ENCODE measurements at regions not wholly inside any gene's neighbourhood (a gene's known extent, or its start where the extent isn't known, plus 50 kb on each side); places are given as distances from the start of the nearest gene placed in this dataset.
"Not testable (repeated sequence)": the region's sequence is repeated elsewhere in the genome, so short reads cannot be mapped to it uniquely, and the experiment has no call there.

DNA sequence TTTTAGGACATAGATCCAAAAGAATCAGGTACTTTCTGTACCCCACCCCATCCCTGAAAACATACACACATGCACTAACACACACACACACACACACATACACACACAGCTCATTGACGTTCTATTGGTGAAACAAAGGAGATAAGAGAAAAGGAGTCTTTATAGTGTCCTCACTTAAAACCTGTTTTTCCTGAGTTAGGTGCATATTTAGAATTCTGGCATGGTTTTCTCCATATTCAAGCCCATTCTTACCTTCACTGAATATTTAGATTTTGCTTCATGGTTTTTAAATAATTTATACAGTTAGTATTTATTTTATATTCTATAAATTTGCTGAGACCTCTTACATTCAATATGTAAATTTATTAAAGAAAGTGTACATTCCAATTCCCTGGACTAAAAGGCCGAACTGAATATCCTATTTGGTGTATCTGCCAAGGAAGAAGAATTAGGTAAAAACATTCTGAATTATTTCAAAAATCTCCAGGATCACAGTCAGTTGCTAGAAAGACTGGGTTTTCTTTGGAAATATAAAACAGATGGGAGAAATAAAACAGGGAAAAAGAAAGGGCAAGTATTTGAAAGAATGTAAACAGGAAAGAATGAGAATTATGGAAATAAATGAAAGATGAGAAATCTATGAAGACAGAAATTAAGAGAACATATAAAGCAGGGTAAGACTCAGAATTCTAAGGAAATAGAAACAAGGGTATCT is 556.2 kb downstream of the KCTD12 start:
- no peak for DNase-seq (ENCODE audit: low spot score in 2 of 2)
- no peaks in the 10 kb centered on the region for H3K36me3 Mint-ChIP-seq
- H3K27ac Mint-ChIP-seq = no peak overlapping the region
- no peak for ATAC-seq (ENCODE audit: low read depth)
- no peak overlapping the region for H3K4me3 Mint-ChIP-seq
- no peaks in the 10 kb centered on the region for H3K4me1 Mint-ChIP-seq
- peaks cover 2% of the 10 kb centered on the region for H3K27me3 Mint-ChIP-seq
- H3K9me3 Mint-ChIP-seq = no peaks in the 10 kb centered on the region

DNA sequence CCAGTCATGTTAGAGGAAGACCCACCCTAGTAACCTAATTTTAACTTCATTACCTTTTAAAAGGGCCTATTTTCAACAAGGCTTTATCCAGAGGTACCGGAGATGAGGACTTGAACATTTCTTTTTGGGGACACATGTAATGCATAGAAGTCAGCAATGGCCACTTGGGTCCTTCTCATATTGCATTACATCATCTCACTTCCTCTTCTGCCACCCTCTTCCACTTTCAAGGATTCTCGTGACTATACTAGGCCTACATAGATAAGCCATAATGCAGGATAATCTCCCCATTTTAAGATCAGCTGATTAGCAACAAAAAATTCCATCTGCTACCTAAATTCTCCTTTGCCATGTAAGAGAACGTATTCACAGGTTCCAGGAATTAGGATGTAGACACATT is 557.2 kb downstream of the KCTD12 start:
- H3K27ac Mint-ChIP-seq = no peak overlapping the region
- H3K4me3 Mint-ChIP-seq = no peak overlapping the region
- no peaks in the 10 kb centered on the region for H3K36me3 Mint-ChIP-seq
- DNase-seq (ENCODE audit: low spot score in 2 of 2) (no peak), ATAC-seq (ENCODE audit: low read depth) (no peak)
- H3K27me3 Mint-ChIP-seq = peaks cover 2% of the 10 kb centered on the region
- H3K4me1 Mint-ChIP-seq = no peaks in the 10 kb centered on the region
- H3K9me3 Mint-ChIP-seq = no peaks in the 10 kb centered on the region

DNA sequence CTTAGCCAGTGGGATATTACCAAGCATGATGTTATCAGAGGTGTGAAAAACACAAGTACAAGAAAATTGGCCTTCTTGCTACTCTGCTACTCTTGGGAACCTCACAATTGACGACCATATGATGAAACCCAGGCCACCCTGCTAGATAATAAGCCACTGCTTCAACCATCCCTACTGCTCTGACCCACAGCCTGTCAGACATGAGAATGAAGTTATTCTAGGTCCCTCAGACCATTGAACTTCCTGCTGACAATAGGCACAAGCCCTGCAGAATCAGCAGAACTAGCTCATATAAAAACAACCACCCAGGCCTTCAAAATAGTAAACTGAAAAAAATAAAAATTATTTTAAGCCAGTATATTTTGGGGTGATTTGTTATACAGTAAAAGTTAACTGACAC is 559.9 kb downstream of the KCTD12 start:
- Mint-ChIP-seq H3K4me3 (no peak overlapping the region), H3K27ac (no peak overlapping the region), H3K27me3 (peaks cover 2% of the 10 kb centered on the region), H3K36me3 (no peaks in the 10 kb centered on the region), H3K4me1 (no peaks in the 10 kb centered on the region), H3K9me3 (peaks cover 2% of the 10 kb centered on the region)
- ATAC-seq (ENCODE audit: low read depth) (no peak), DNase-seq (ENCODE audit: low spot score in 2 of 2) (no peak)

DNA sequence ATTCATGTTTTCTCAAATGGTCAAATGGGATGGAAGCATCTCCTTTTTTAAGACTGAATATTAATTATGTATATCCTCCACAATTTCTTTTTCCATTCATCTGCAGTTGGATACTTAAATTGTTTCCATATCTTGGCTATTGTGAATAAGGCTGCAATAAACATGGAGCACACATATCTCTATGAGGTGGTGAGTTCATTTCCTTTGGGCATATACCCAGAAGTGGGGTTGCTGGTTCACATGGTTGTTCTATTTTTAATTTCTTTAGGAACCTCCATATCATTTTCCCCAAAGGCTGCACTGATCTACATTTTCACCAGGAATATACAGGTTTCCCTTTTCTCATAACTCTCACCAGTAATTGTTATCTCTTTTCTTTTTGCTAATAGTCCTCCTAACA is 566.3 kb downstream of the KCTD12 start:
- ATAC-seq (ENCODE audit: low read depth) (no peak), DNase-seq (ENCODE audit: low spot score in 2 of 2) (no peak)
- no peaks in the 10 kb centered on the region for H3K27me3 Mint-ChIP-seq
- no peaks in the 10 kb centered on the region for H3K4me1 Mint-ChIP-seq
- H3K9me3 Mint-ChIP-seq = peaks cover 2% of the 10 kb centered on the region
- no peak overlapping the region for H3K4me3 Mint-ChIP-seq
- no peaks in the 10 kb centered on the region for H3K36me3 Mint-ChIP-seq
- H3K27ac Mint-ChIP-seq = no peak overlapping the region

DNA sequence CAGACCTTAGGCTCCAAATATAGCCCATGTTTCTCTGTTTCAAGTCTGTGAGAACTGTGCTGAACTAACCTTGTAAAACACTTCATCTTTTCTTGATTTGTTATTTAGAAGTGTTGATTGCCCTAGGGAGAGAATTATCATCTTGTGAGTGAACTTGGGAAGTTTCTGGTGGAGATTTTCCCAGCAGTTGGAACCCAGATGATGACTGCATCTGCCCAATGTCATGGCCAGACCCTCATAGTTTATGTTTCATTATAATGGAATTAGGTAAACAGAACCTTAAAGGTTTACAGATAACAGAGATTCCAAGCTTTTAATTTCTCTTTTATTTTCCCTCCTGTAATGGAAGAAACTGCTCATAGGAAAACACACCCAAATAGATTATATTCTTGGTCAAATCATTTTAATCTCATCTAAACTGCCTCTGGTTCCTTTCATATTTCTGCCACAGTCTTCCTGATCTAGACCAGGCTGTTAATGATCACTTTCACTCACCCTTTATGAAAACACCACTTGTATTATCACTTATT is 569.1 kb downstream of the KCTD12 start:
- no peak overlapping the region for H3K27ac Mint-ChIP-seq
- H3K27me3 Mint-ChIP-seq = no peaks in the 10 kb centered on the region
- no peak overlapping the region for H3K4me3 Mint-ChIP-seq
- DNase-seq (ENCODE audit: low spot score in 2 of 2) (no peak), ATAC-seq (ENCODE audit: low read depth) (no peak)
- no peaks in the 10 kb centered on the region for H3K36me3 Mint-ChIP-seq
- H3K4me1 Mint-ChIP-seq = no peaks in the 10 kb centered on the region
- H3K9me3 Mint-ChIP-seq = no peaks in the 10 kb centered on the region

DNA sequence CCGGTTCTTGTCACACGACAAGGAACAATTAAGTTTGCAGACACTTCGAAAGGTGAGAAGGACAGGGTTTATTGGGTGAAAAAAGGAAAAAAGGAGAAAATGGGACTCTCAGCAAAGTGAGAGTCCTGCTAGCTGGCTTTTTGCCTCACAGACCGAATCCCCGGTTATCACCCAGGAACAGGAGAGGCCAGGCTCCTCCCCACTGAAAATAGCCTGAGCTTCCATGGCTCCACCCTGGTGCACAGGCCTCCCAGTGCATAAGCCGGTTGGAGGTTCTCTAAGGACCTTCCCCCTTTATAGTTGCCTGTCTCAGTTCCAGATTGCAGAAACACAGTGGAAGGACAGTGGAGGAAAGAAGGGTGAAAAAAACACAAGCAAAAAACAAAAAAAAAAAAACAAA is 571.7 kb downstream of the KCTD12 start:
- H3K27ac Mint-ChIP-seq = no peak overlapping the region
- no peak for ATAC-seq (ENCODE audit: low read depth)
- H3K9me3 Mint-ChIP-seq = no peaks in the 10 kb centered on the region
- DNase-seq (ENCODE audit: low spot score in 2 of 2) = no peak
- no peak overlapping the region for H3K4me3 Mint-ChIP-seq
- no peaks in the 10 kb centered on the region for H3K36me3 Mint-ChIP-seq
- H3K4me1 Mint-ChIP-seq = no peaks in the 10 kb centered on the region
- H3K27me3 Mint-ChIP-seq = no peaks in the 10 kb centered on the region

DNA sequence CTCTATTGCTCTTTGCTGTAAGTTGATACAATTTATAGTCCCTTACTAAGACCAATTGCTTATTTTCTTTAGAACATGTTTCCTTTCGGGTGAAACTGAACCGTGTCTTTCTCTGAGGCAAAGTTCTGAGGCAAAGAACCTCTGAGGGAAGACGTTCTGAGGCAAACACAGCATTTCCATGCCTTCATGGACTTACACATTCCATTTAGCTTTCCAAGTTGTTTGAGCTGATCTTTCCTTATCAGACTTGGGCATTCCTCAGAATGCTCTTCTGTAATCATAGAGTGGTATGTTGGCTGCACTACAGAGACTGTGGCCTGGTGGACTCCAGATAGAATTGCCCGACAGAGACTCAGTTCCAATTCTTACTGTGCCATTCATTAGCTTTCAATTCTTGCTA is 579.1 kb downstream of the KCTD12 start:
- H3K36me3 Mint-ChIP-seq = no peaks in the 10 kb centered on the region
- H3K9me3 Mint-ChIP-seq = no peaks in the 10 kb centered on the region
- no peak for ATAC-seq (ENCODE audit: low read depth)
- no peak overlapping the region for H3K27ac Mint-ChIP-seq
- no peak for DNase-seq (ENCODE audit: low spot score in 2 of 2)
- no peak overlapping the region for H3K4me3 Mint-ChIP-seq
- no peaks in the 10 kb centered on the region for H3K27me3 Mint-ChIP-seq
- H3K4me1 Mint-ChIP-seq = no peaks in the 10 kb centered on the region

DNA sequence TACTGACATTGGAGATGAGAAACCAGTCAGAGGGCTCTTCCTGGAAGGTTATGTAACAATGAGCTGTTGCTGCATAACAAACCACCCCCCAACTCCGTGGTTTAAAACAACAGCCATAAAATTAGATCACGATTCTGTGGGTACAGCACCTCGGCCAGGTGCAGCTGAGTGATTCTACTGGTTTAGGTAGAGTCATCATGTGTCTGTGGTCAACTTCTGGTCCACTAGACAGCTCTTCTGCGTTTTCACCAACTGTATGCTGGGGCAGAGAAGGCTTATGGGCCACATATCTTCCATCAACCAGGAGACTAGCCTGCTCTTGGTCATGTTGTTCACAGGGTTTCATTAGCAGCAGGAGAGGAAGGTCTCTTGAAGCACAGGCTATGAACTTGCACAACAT is 585.5 kb downstream of the KCTD12 start:
- Mint-ChIP-seq H3K36me3 (no peaks in the 10 kb centered on the region), H3K9me3 (peaks cover 2% of the 10 kb centered on the region), H3K4me3 (no peak overlapping the region), H3K4me1 (no peaks in the 10 kb centered on the region), H3K27me3 (no peaks in the 10 kb centered on the region), H3K27ac (no peak overlapping the region)
- DNase-seq (ENCODE audit: low spot score in 2 of 2) (no peak), ATAC-seq (ENCODE audit: low read depth) (no peak)

DNA sequence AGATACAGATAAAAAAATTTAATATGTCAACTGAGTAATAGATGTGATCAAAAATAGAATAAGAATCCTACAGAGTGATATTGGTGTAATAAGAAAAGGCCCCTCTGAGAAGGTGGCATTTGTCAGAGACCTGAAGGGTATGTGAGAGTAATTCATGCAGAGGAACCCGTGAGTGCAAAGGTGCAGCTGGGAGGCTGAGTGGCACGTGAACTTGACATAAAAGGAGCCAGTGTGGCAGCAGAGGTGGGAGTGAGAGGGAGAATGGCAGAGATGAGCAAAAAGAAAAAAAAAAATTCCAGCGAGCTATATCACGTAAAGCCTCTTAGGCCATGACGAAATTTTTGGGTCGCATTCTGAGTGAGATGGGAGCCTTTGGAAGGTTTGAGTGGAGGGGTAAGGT is 588.9 kb downstream of the KCTD12 start:
- Mint-ChIP-seq H3K4me1 (no peaks in the 10 kb centered on the region), H3K27me3 (no peaks in the 10 kb centered on the region), H3K27ac (no peak overlapping the region), H3K9me3 (peaks cover 4% of the 10 kb centered on the region), H3K36me3 (no peaks in the 10 kb centered on the region), H3K4me3 (no peak overlapping the region)
- DNase-seq (ENCODE audit: low spot score in 2 of 2) (no peak), ATAC-seq (ENCODE audit: low read depth) (no peak)

DNA sequence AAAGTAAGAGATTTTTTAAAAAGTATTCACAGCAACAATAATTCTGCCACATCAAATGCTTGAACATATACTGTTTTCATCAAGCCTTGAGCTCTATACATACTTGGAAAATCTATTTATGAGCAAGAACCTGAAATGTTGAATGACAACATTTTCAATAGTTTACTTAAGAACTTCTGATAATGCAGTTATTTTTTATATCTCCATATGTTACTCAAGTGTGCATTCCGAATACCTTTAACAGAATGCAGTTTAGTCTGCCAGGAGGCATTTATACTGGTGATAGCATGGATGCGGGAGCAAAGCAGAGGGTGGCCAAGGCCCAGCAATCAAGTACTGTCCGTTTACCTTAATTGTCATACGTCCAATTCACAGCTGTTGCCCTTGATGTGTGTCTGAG is 589.5 kb downstream of the KCTD12 start:
- Mint-ChIP-seq H3K27ac (no peak overlapping the region), H3K27me3 (no peaks in the 10 kb centered on the region), H3K4me1 (no peaks in the 10 kb centered on the region), H3K36me3 (no peaks in the 10 kb centered on the region), H3K9me3 (peaks cover 6% of the 10 kb centered on the region), H3K4me3 (no peak overlapping the region)
- ATAC-seq (ENCODE audit: low read depth) = no peak
- no peak for DNase-seq (ENCODE audit: low spot score in 2 of 2)

DNA sequence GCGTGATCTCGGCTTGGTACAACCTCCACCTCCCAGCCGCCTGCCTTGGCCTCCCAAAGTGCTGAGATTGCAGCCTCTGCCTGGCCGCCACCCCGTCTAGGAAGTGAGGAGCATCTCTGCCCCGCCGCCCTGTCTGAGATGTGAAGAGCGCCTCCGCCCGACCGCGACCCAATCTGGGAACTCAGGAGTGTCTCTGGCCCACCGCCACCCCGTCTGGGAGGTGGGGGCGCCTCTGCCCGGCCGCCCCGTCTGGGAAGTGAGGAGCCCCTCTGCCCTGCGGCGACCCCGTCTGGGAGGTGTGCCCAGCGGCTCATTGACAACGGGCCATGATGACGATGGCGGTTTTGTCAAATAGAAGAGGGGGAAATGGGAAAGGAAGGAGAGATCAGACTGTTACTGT is 591.2 kb downstream of the KCTD12 start:
- not testable (repeated sequence) for H3K36me3 Mint-ChIP-seq; H3K4me3 Mint-ChIP-seq; DNase-seq (ENCODE audit: low spot score in 2 of 2); H3K27ac Mint-ChIP-seq; H3K9me3 Mint-ChIP-seq; ATAC-seq (ENCODE audit: low read depth); H3K27me3 Mint-ChIP-seq; H3K4me1 Mint-ChIP-seq

DNA sequence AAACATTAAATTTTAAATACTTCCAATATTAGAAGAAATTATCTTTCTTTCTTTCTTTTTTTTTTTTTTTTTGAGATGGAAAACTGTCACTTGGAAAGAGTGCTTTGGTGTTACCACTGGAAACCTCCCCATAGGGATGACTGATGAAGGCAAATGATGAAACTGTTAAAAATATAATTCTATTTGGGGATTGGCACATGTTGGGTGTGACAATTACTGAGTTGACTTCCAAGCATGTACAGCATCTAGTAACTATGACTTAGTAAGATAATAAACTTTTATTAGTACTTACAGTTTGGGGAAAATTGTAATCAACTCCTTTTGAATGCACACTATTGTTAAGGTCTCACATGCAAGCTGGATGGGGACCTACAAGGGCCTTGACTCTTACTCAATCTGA is 592.5 kb downstream of the KCTD12 start:
- no peaks in the 10 kb centered on the region for H3K4me1 Mint-ChIP-seq
- no peak for DNase-seq (ENCODE audit: low spot score in 2 of 2)

DNA sequence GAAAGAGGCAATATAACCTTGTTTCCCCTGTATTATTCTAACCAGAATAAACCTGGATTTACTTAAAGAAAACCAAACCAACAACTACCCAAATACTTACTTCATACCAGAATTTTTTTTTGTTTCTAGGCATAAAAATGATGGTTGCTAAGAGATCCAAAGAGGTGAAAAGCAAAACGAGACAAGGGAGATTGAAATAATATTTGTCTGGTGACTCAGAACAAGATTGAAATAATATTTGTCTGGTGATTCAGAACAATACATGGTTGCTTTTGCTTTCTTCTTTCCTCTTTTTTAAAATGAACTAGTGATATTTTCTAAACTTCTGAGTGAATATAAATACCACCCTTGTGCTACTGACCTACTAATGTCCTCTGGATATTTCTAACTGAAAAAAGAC is 592.9 kb downstream of the KCTD12 start:
- no peaks in the 10 kb centered on the region for H3K36me3 Mint-ChIP-seq
- peaks cover 4% of the 10 kb centered on the region for H3K9me3 Mint-ChIP-seq
- no peaks in the 10 kb centered on the region for H3K4me1 Mint-ChIP-seq
- no peak for ATAC-seq (ENCODE audit: low read depth)
- no peak overlapping the region for H3K27ac Mint-ChIP-seq
- no peak overlapping the region for H3K4me3 Mint-ChIP-seq
- H3K27me3 Mint-ChIP-seq = no peaks in the 10 kb centered on the region
- DNase-seq (ENCODE audit: low spot score in 2 of 2) = no peak

More for the DNA sequence above, 592.5 kb downstream of the KCTD12 start:
- no peaks in the 10 kb centered on the region for H3K36me3 Mint-ChIP-seq
- H3K9me3 Mint-ChIP-seq = peaks cover 4% of the 10 kb centered on the region
- H3K27me3 Mint-ChIP-seq = no peaks in the 10 kb centered on the region
- H3K27ac Mint-ChIP-seq = no peak overlapping the region
- no peak overlapping the region for H3K4me3 Mint-ChIP-seq
- no peak for ATAC-seq (ENCODE audit: low read depth)

DNA sequence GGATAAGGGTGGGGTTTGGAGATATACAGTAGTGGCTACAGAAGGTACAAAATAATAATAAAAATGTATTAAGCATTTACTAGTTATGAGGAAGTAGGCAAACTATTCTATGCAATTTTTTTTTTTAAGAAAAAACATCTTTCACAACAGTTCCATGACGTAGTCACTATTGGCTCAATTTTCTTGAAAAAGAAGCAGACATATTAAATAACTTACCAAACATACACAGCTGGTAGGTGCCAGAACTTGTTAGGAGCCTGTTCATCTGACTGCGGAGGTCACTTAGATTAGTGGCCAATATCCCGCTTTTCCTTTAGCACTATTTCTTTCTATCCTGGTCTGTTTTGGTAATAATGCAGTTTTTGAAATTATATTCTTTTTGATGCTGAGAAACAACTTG is 593.5 kb downstream of the KCTD12 start:
- no peak overlapping the region for H3K4me3 Mint-ChIP-seq
- no peaks in the 10 kb centered on the region for H3K27me3 Mint-ChIP-seq
- peaks cover 4% of the 10 kb centered on the region for H3K9me3 Mint-ChIP-seq
- H3K4me1 Mint-ChIP-seq = no peaks in the 10 kb centered on the region
- no peak overlapping the region for H3K27ac Mint-ChIP-seq
- DNase-seq (ENCODE audit: low spot score in 2 of 2) (no peak), ATAC-seq (ENCODE audit: low read depth) (no peak)
- H3K36me3 Mint-ChIP-seq = no peaks in the 10 kb centered on the region

DNA sequence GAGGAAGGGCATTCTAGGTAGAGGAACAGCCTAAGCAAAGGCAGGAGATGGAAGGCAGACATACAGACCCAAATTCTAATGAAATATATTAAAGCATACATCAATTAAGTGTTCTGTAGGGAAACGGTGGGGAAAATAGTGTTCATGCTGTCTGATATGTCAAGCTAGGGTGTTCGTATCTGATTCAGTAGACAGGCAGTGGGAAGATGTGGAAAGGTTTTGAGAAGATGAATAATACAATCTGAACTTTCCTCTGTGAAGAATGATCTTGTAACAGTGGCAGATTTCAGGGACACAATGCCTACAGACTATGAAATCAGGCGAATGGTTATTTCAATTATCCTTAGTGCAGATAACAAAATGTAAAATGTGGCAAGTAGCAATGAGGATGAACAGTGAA is 594.2 kb downstream of the KCTD12 start:
- H3K4me1 Mint-ChIP-seq = no peaks in the 10 kb centered on the region
- H3K27me3 Mint-ChIP-seq = no peaks in the 10 kb centered on the region
- H3K4me3 Mint-ChIP-seq = no peak overlapping the region
- H3K9me3 Mint-ChIP-seq = peaks cover 4% of the 10 kb centered on the region
- ATAC-seq (ENCODE audit: low read depth) (no peak), DNase-seq (ENCODE audit: low spot score in 2 of 2) (no peak)
- H3K27ac Mint-ChIP-seq = no peak overlapping the region
- H3K36me3 Mint-ChIP-seq = no peaks in the 10 kb centered on the region

All from memory B cell (primary cell).